ENCODE measurements at regions not wholly inside any gene's neighbourhood (a gene's known extent, or its start where the extent isn't known, plus 50 kb on each side); places are given as distances from the start of the nearest gene placed in this dataset.

DNA sequence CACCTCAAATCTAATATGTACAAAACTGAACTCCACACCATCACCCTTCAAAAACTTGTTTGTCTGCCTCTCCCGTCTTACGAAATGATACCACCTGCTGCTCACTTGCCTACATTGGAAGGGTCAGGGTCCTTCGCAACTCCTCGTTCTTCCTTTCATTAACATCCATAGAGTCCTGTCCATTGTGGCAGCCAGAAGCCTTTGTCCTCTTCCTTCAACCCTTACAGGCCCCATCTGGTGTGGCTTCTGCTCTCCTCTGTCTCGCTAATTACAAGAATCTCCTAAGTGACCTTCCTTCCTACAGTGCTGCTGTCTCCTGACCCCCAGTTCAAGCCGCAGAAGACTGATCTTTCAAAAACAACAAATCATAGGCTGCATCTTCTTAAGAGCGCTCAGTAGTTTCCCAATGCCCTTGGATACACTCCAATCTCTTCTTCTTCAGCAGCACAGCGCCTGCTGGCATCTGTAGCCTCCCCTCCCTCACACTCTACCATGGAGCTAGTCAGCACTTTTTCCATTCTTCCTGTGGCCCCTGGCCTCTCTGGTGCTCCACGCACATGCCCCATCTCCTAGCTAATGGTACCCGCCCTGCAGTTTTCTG, 382.7 kb downstream of the LIG4 start:
- H3K9ac ChIP-seq (ENCODE audit: low read length): no peak overlapping the region
- H3K9me3 ChIP-seq (ENCODE audit: low read length): no peaks in the 10 kb centered on the region
- H3K36me3 ChIP-seq (ENCODE audit: insufficient read depth, low read length): no peaks in the 10 kb centered on the region
- H4K20me1 ChIP-seq (ENCODE audit: insufficient read depth): no peaks in the 10 kb centered on the region
- H3F3A ChIP-seq (ENCODE audit: insufficient read depth, low read length, poor library complexity, severe bottlenecking): peaks cover 16% of the 10 kb centered on the region
- peaks cover 5% of the 10 kb centered on the region for H3K79me2 ChIP-seq (replicated peaks; ENCODE audit: insufficient read depth, low read length)
- H3K4me3 ChIP-seq (ENCODE audit: low read length): no peak overlapping the region
- no peak overlapping the region for H3K4me2 ChIP-seq (ENCODE audit: low read length)
- no peaks in the 10 kb centered on the region for H3K9me2 ChIP-seq (ENCODE audit: insufficient read depth, low read length)
- no peak overlapping the region for H3K27ac ChIP-seq (ENCODE audit: low read length)
- no peak for TF ChIP-seq SMC3 (conservative IDR thresholded peaks at IDR 0.05; ENCODE audit: poor library complexity)
- TF ChIP-seq EP300 (conservative IDR thresholded peaks at IDR 0.05; ENCODE audit: poor library complexity, severe bottlenecking): no peak
- no peak for TF ChIP-seq MXI1 (conservative IDR thresholded peaks at IDR 0.05; ENCODE audit: poor library complexity, severe bottlenecking)
- no peak for TF ChIP-seq POLR2AphosphoS5 (IDR thresholded peaks at IDR 0.05)
- TF ChIP-seq TAF1 (IDR thresholded peaks at IDR 0.05; ENCODE audit: low read depth): no peak
- TF ChIP-seq, protein P1, sequence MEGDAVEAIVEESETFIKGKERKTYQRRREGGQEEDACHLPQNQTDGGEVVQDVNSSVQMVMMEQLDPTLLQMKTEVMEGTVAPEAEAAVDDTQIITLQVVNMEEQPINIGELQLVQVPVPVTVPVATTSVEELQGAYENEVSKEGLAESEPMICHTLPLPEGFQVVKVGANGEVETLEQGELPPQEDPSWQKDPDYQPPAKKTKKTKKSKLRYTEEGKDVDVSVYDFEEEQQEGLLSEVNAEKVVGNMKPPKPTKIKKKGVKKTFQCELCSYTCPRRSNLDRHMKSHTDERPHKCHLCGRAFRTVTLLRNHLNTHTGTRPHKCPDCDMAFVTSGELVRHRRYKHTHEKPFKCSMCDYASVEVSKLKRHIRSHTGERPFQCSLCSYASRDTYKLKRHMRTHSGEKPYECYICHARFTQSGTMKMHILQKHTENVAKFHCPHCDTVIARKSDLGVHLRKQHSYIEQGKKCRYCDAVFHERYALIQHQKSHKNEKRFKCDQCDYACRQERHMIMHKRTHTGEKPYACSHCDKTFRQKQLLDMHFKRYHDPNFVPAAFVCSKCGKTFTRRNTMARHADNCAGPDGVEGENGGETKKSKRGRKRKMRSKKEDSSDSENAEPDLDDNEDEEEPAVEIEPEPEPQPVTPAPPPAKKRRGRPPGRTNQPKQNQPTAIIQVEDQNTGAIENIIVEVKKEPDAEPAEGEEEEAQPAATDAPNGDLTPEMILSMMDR (IDR thresholded peaks at IDR 0.05; ENCODE audit: poor library complexity, severe bottlenecking): no peak
- TF ChIP-seq EZH2 (IDR thresholded peaks at IDR 0.05; ENCODE audit: borderline replicate concordance, insufficient read depth, low read length, poor library complexity, severe bottlenecking): no peak
- TF ChIP-seq, protein P2, sequence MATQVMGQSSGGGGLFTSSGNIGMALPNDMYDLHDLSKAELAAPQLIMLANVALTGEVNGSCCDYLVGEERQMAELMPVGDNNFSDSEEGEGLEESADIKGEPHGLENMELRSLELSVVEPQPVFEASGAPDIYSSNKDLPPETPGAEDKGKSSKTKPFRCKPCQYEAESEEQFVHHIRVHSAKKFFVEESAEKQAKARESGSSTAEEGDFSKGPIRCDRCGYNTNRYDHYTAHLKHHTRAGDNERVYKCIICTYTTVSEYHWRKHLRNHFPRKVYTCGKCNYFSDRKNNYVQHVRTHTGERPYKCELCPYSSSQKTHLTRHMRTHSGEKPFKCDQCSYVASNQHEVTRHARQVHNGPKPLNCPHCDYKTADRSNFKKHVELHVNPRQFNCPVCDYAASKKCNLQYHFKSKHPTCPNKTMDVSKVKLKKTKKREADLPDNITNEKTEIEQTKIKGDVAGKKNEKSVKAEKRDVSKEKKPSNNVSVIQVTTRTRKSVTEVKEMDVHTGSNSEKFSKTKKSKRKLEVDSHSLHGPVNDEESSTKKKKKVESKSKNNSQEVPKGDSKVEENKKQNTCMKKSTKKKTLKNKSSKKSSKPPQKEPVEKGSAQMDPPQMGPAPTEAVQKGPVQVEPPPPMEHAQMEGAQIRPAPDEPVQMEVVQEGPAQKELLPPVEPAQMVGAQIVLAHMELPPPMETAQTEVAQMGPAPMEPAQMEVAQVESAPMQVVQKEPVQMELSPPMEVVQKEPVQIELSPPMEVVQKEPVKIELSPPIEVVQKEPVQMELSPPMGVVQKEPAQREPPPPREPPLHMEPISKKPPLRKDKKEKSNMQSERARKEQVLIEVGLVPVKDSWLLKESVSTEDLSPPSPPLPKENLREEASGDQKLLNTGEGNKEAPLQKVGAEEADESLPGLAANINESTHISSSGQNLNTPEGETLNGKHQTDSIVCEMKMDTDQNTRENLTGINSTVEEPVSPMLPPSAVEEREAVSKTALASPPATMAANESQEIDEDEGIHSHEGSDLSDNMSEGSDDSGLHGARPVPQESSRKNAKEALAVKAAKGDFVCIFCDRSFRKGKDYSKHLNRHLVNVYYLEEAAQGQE (IDR thresholded peaks at IDR 0.05; ENCODE audit: borderline replicate concordance): no peak
- H2AFZ ChIP-seq (ENCODE audit: low read depth, low read length): no peak overlapping the region
- no peaks in the 10 kb centered on the region for H3K27me3 ChIP-seq (ENCODE audit: insufficient read depth, low read depth, low read length)

DNA sequence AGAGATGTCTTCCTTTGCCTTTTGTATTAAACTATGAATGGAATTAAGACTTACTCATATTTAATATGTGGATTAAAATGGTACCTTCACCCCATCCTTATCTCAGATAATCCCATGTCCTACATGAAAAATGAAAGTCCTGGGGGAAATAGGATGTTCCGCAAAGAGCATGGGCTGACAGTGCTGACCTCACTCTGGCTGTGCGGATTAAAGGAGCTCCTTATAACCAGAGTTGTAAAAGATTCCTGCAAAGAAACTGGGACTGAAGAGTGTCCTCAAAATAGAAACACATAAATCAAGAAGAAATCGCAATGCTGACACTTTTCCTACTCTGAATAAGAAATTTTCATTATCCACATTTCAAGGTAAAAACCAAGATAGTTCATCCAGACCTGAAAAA, 384.5 kb downstream of the LIG4 start:
- peaks cover 2% of the 10 kb centered on the region for H3K79me2 ChIP-seq (replicated peaks; ENCODE audit: insufficient read depth, low read length)

More for the DNA sequence above, 384.5 kb downstream of the LIG4 start:
- Histone ChIP-seq H3K4me3 (ENCODE audit: low read length) (no peak overlapping the region), H3F3A (ENCODE audit: insufficient read depth, low read length, poor library complexity, severe bottlenecking) (peaks cover 16% of the 10 kb centered on the region), H3K36me3 (ENCODE audit: insufficient read depth, low read length) (no peaks in the 10 kb centered on the region), H3K27ac (ENCODE audit: low read length) (no peak overlapping the region), H3K9ac (ENCODE audit: low read length) (no peak overlapping the region), H2AFZ (ENCODE audit: low read depth, low read length) (no peak overlapping the region), H3K9me2 (ENCODE audit: insufficient read depth, low read length) (no peaks in the 10 kb centered on the region), H3K4me2 (ENCODE audit: low read length) (no peak overlapping the region), H3K27me3 (ENCODE audit: insufficient read depth, low read depth, low read length) (no peaks in the 10 kb centered on the region), H3K9me3 (ENCODE audit: low read length) (no peaks in the 10 kb centered on the region), H4K20me1 (ENCODE audit: insufficient read depth) (no peaks in the 10 kb centered on the region)
- TF ChIP-seq, protein P2 (IDR thresholded peaks at IDR 0.05; ENCODE audit: borderline replicate concordance): no peak
- TF ChIP-seq MXI1 (conservative IDR thresholded peaks at IDR 0.05; ENCODE audit: poor library complexity, severe bottlenecking) (no peak), EP300 (conservative IDR thresholded peaks at IDR 0.05; ENCODE audit: poor library complexity, severe bottlenecking) (no peak), EZH2 (IDR thresholded peaks at IDR 0.05; ENCODE audit: borderline replicate concordance, insufficient read depth, low read length, poor library complexity, severe bottlenecking) (no peak), SMC3 (conservative IDR thresholded peaks at IDR 0.05; ENCODE audit: poor library complexity) (no peak), TAF1 (IDR thresholded peaks at IDR 0.05; ENCODE audit: low read depth) (no peak), POLR2AphosphoS5 (IDR thresholded peaks at IDR 0.05) (no peak), RAD21 (conservative IDR thresholded peaks at IDR 0.05) (no peak)
- TF ChIP-seq, protein P1 (IDR thresholded peaks at IDR 0.05; ENCODE audit: poor library complexity, severe bottlenecking): no peak

All from neural cell (in vitro differentiated cells).